ENCODE measurements at regions not wholly inside any gene's neighbourhood (a gene's known extent, or its start where the extent isn't known, plus 50 kb on each side); places are given as distances from the start of the nearest gene placed in this dataset.

- Histone ChIP-seq H3K27ac (no peak overlapping the region), H3K4me1 (no peaks in the 10 kb centered on the region), H3K4me3 (no peak overlapping the region), H3K36me3 (no peaks in the 10 kb centered on the region), H3K9me3 (no peaks in the 10 kb centered on the region), H3K27me3 (no peaks in the 10 kb centered on the region)
- no peak for DNase-seq
- ATAC-seq, result no peak
- in situ Hi-C loops (cut with MboI; ENCODE audit: low sequenced_read_pairs in 4 of 4), result no loop called here
- TF ChIP-seq POLR2A (IDR thresholded peaks at IDR 0.05), result no peak
- no peak for TF ChIP-seq CTCF (IDR thresholded peaks at IDR 0.05 in 4 of 5, conservative IDR thresholded peaks at IDR 0.05 in 1 of 5)
- intact Hi-C loops (cut with DNase I; ENCODE audit: low total_unique reads), result no loop called here
Observed at GRCh38 chr1:63245186-63245585, 77.2 kb upstream of the FOXD3 start.

- in situ Hi-C loops (cut with MboI; ENCODE audit: low sequenced_read_pairs in 4 of 4), result no loop called here
- TF ChIP-seq POLR2A (IDR thresholded peaks at IDR 0.05) (no peak), CTCF (IDR thresholded peaks at IDR 0.05 in 4 of 5, conservative IDR thresholded peaks at IDR 0.05 in 1 of 5) (no peak)
Observed at GRCh38 chr1:63248216-63248615, 74.2 kb upstream of the FOXD3 start.

GRCh38 chr1:63255153-63255552 lies 67.2 kb upstream of the FOXD3 start:
- H3K9me3 ChIP-seq, result no peaks in the 10 kb centered on the region
- ATAC-seq, result no peak
- intact Hi-C loops (cut with DNase I; ENCODE audit: low total_unique reads) (no loop called here), in situ Hi-C loops (cut with MboI; ENCODE audit: low sequenced_read_pairs in 4 of 4) (no loop called here)
- no peak for DNase-seq
- no peaks in the 10 kb centered on the region for H3K36me3 ChIP-seq
- peaks cover 9% of the 10 kb centered on the region in 2 donors for H3K4me1 ChIP-seq
- no peak overlapping the region for H3K4me3 ChIP-seq
- H3K27ac ChIP-seq, result no peak overlapping the region
- TF ChIP-seq CTCF (IDR thresholded peaks at IDR 0.05 in 4 of 5, conservative IDR thresholded peaks at IDR 0.05 in 1 of 5) (no peak), POLR2A (IDR thresholded peaks at IDR 0.05) (no peak)
- no peaks in the 10 kb centered on the region for H3K27me3 ChIP-seq

More at GRCh38 chr1:63248216-63248615, 74.2 kb upstream of the FOXD3 start:
- Histone ChIP-seq H3K4me3 (no peak overlapping the region), H3K4me1 (no peaks in the 10 kb centered on the region), H3K36me3 (no peaks in the 10 kb centered on the region), H3K27me3 (no peaks in the 10 kb centered on the region), H3K27ac (no peak overlapping the region), H3K9me3 (no peaks in the 10 kb centered on the region)
- no peak for DNase-seq
- ATAC-seq, result no peak
- intact Hi-C loops (cut with DNase I; ENCODE audit: low total_unique reads), result no loop called here

- Histone ChIP-seq H3K27me3 (no peaks in the 10 kb centered on the region), H3K36me3 (no peaks in the 10 kb centered on the region), H3K4me1 (peaks cover 30 to 38% of the 10 kb centered on the region in 2 donors), H3K27ac (peak overlapping the region; percentile 64 to 83 (median 81)), H3K9me3 (no peaks in the 10 kb centered on the region), H3K4me3 (no peak overlapping the region)
- in situ Hi-C loops (cut with MboI; ENCODE audit: low sequenced_read_pairs in 4 of 4), result no loop called here
- peak; percentile 92 to 96 for ATAC-seq
- peak; percentile 56 to 84 for DNase-seq
- intact Hi-C loops (cut with DNase I; ENCODE audit: low total_unique reads), result loop anchor here (10.0 kb wide), 1 partner anchor 103 kb away; the partner anchor contains the start of gene ALG6
- no peak for TF ChIP-seq POLR2A (IDR thresholded peaks at IDR 0.05)
- TF ChIP-seq CTCF (IDR thresholded peaks at IDR 0.05 in 4 of 5, conservative IDR thresholded peaks at IDR 0.05 in 1 of 5), result no peak
Observed at GRCh38 chr1:63261736-63262458, 60.5 kb upstream of the FOXD3 start.

GRCh38 chr1:63262459-63262770 lies 60.0 kb upstream of the FOXD3 start:
- H3K27me3 ChIP-seq, result no peaks in the 10 kb centered on the region
- H3K4me3 ChIP-seq, result no peak overlapping the region
- H3K36me3 ChIP-seq, result no peaks in the 10 kb centered on the region
- DNase-seq (no peak), ATAC-seq (no peak)
- H3K27ac ChIP-seq, result peak overlapping the region; percentile 64 to 83 (median 81)
- intact Hi-C loops (cut with DNase I; ENCODE audit: low total_unique reads), result loop anchor here (10.0 kb wide), 1 partner anchor 102 kb away; the partner anchor contains the start of gene ALG6
- in situ Hi-C loops (cut with MboI; ENCODE audit: low sequenced_read_pairs in 4 of 4), result no loop called here
- peaks cover 28 to 36% of the 10 kb centered on the region in 2 donors for H3K4me1 ChIP-seq
- no peak for TF ChIP-seq POLR2A (IDR thresholded peaks at IDR 0.05)
- no peak for TF ChIP-seq CTCF (IDR thresholded peaks at IDR 0.05 in 4 of 5, conservative IDR thresholded peaks at IDR 0.05 in 1 of 5)
- H3K9me3 ChIP-seq, result no peaks in the 10 kb centered on the region

Data from gastrocnemius medialis (tissue), 4 donors.